Lung (tissue), 11 donors: ENCODE measurements at regions not wholly inside any gene's neighbourhood (a gene's known extent, or its start where the extent isn't known, plus 50 kb on each side); places are given as distances from the start of the nearest gene placed in this dataset.
A peak's percentile ranks its signal among the peaks of the same experiment; 100 is the strongest.

Source experiments
- ATAC-seq: fragments of 200-7000 bp; cut with Tn5 transposase; one replicate; pipeline ENCODE4 v1.9.1; 2020; ENCODE audit warnings: moderate number of reproducible peaks; ENCODE audit not compliant: insufficient read depth, low FRiP score
- DNase-seq, 3 donors: peaks; one replicate each; pipeline ENCODE4 v3.0.0-alpha.2; 2013 to 2017
- H3K27ac ChIP-seq, 2 donors: one replicate each; pipeline ENCODE4 v1.5.1; 2013; ENCODE audit warnings: mild to moderate bottlenecking in 2 of 2, moderate library complexity in 2 of 2, control low read depth in 1 of 2, inconsistent platforms in 1 of 2, low read depth in 1 of 2, low read length in 1 of 2
- H3K27me3 ChIP-seq, 3 donors: one replicate each; pipeline ENCODE4 v1.5.1; 2013; ENCODE audit warnings: low read length in 2 of 3; ENCODE audit not compliant: control insufficient read depth in 3 of 3, insufficient read depth in 3 of 3
- H3K36me3 ChIP-seq, 4 donors: one replicate each; pipeline ENCODE4 v1.5.1; 2013; ENCODE audit warnings: low read length in 4 of 4, mild to moderate bottlenecking in 1 of 4, moderate library complexity in 1 of 4; ENCODE audit not compliant: control insufficient read depth in 4 of 4, insufficient read depth in 4 of 4
- H3K4me1 ChIP-seq, 5 donors: one replicate each; pipeline ENCODE4 v1.5.1; 2013; ENCODE audit warnings: low read length in 5 of 5, mild to moderate bottlenecking in 2 of 5, moderate library complexity in 1 of 5; ENCODE audit not compliant: control insufficient read depth in 5 of 5, insufficient read depth in 5 of 5
- H3K4me3 ChIP-seq: one replicate; pipeline ENCODE4 v1.5.1; 2013; ENCODE audit warnings: mild to moderate bottlenecking, control low read depth, moderate library complexity
- H3K9ac ChIP-seq, 2 donors: one replicate each; pipeline ENCODE4 v1.5.1; 2013; ENCODE audit warnings: low read length in 2 of 2, control low read depth in 1 of 2; ENCODE audit not compliant: insufficient read depth in 1 of 2
- H3K9me3 ChIP-seq, 4 donors: one replicate each; pipeline ENCODE4 v1.5.1; 2013; ENCODE audit warnings: low read length in 3 of 4, mild to moderate bottlenecking in 1 of 4, moderate library complexity in 1 of 4; ENCODE audit not compliant: control insufficient read depth in 4 of 4, insufficient read depth in 3 of 4
- WGBS, 2 donors: extraction: QIAGEN DNeasy Blood & Tissue Kit; methylation state at CpG; one replicate each; pipeline ENCODE4 v1.1.7; 2013; 5-methylcytosine and 5-hydroxymethylcytosine counted together
- TF ChIP-seq, protein P1 (sequence below): IDR thresholded peaks from 2 replicates; pipeline ENCODE4 v1.5.1; 2012; ENCODE audit warnings: mild to moderate bottlenecking; ENCODE audit errors: control extremely low read depth, extremely low read depth
- donor health status: control.
- donor health status: control.
- donor health status: Bipolar disorder and iron deficiency.
- donor health status: healthy.
- donor health status: DM: yes; HTN: yes; CAD: no.

DNA sequence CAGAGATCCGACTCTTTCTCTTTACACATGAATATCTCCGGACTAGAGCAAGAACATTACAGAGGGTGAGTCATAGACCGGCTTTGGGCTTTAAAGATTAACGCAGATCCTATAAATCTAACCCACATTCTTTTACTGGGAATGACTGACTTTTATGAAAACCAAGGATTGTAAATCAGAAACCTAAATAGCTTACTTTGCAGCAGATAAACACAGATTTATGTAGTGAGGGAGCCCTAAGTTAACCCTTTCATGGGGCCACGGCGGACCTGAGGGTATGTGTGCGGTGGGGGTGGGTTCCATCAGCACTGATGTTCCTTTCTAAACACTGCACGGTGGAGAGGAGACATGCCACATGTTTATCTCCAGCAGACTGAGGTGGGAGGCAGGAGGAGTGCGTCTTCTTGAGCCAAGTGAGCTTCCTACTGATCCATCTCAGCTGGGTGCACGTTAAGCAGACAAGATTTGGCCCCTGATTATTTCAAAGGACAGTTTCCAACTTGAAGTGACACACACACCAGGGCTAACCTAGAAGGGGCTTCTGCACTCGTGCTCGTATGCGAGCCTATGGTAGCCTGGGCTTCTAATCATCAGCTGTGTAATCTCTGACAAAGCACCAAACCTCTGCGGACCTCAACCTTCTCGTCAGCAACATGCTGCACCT is 127.6 kb downstream of the WDR11 start:
- Histone ChIP-seq H3K4me1 (peaks cover 0 to 29% (median 11%) of the 10 kb centered on the region in 5 donors), H3K27me3 (peaks cover 0 to 9% (median 4%) of the 10 kb centered on the region in 3 donors), H3K4me3 (no peak overlapping the region)

DNA sequence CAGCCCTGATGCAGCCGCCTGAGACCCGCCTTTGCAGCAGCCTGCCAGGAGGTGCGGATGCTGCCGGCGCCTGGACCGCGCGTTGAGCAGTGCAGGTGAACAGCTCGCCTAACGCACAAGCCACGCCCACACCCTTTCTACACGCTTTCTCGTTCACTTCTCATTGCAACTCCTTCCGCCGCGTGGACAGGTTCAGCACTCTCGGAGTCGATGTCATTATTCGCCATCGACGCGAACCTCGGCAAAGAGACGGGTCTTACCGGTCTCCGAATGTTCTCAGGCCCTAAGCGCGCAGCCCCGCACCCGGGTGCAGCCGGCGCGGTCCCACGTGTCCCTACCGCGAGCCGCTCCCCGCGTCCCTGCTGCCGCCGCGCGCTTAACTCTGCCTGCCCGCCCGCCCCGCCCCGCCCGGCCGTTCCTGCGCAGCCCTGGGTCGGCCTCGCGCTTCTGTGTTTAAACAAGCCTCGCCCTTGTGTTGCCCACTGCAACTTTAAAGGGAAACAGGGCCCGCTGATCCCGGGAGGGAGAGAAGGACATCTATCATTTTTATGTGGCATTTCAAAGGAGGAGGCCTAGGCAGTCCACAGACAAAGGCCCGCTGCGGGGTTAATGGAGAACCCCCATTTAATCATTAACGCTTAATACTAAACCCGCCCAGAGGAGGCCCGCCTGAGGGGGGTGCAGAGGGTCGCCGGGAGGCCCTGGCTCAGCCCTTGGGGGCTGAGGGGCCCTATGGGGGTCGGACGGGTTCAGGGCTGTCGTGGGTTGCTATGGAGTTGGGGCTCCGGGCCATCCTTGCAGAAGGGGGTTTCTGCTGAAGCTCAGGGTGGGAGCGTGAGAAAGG is 128.5 kb downstream of the WDR11 start:
- peaks cover 0 to 9% (median 4%) of the 10 kb centered on the region in 3 donors for H3K27me3 ChIP-seq
- no peaks in the 10 kb centered on the region for H3K36me3 ChIP-seq
- H3K9me3 ChIP-seq, result peaks cover 0 to 6% (median 4%) of the 10 kb centered on the region in 4 donors
- TF ChIP-seq, protein P1, sequence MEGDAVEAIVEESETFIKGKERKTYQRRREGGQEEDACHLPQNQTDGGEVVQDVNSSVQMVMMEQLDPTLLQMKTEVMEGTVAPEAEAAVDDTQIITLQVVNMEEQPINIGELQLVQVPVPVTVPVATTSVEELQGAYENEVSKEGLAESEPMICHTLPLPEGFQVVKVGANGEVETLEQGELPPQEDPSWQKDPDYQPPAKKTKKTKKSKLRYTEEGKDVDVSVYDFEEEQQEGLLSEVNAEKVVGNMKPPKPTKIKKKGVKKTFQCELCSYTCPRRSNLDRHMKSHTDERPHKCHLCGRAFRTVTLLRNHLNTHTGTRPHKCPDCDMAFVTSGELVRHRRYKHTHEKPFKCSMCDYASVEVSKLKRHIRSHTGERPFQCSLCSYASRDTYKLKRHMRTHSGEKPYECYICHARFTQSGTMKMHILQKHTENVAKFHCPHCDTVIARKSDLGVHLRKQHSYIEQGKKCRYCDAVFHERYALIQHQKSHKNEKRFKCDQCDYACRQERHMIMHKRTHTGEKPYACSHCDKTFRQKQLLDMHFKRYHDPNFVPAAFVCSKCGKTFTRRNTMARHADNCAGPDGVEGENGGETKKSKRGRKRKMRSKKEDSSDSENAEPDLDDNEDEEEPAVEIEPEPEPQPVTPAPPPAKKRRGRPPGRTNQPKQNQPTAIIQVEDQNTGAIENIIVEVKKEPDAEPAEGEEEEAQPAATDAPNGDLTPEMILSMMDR, result no peak
- DNase-seq (peak; percentile 56 to 76 (median 75)), ATAC-seq (peak; percentile 71)
- peak overlapping the region in 1 of 2 donors; percentile 37 for H3K9ac ChIP-seq
- H3K4me3 ChIP-seq, result peak overlapping the region; percentile 17
- WGBS, 2 donors, result 2 to 3% methylated on average over 62 to 68 of the region's 68 CpGs
- H3K27ac ChIP-seq, result peak overlapping the region in 1 of 2 donors; percentile 84
- H3K4me1 ChIP-seq, result peaks cover 0 to 29% (median 11%) of the 10 kb centered on the region in 5 donors

More for the DNA sequence above, 127.6 kb downstream of the WDR11 start:
- ATAC-seq (no peak), DNase-seq (peak in 1 of 3 donors; percentile 47)
- H3K36me3 ChIP-seq, result no peaks in the 10 kb centered on the region
- no peak overlapping the region for H3K9ac ChIP-seq
- peaks cover 0 to 11% (median 6%) of the 10 kb centered on the region in 4 donors for H3K9me3 ChIP-seq
- TF ChIP-seq, protein P1, result no peak
- WGBS, 2 donors, result 18 to 29% methylated on average over 15 of the region's 15 CpGs
- H3K27ac ChIP-seq, result peak overlapping the region in 1 of 2 donors; percentile 84

DNA sequence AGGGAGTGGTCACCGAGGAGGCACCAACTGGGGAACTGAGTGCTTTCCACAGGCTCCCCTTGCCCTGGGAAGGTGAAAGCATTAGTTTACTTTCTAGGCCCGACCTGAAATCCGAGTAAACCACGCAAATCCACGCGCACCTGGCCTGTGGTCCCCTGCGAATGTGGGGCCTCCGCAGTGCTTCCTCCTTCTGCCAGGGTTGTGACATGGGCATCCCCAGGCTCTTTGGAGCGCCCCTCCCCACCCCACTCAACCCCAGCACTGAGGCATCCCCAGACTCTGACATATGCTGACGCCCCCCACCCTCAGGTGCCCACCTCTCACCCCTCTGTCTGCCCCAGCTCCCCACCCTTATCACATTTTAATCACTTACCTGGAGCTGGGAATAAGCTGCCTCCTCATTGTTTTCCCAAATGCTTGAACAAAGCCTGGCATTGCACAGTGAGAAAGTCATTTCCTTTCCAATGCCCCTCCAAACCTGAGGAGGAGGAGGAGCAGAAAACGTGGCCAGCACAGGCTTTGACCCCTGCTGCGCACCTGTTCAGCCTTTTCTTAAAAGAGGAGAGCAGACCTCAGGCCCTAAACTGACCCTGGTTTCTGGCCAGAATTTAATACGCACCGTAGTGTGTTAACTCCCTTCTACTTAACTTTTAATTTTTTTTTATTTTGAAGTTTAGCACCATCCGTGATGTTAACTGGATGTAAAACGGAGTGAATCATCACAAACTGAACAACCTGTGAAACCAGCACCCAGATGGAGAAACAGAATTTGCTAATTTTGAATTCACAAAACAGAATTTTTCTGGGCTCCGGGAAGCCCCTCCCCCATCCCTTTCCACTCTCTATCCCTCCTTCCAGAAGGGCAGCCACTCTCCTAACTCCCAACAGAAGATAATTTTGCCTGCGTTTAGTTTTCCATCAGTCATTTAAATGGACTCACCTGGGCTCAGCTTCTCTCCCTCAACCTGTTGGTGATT is 129.4 kb downstream of the WDR11 start:
- DNase-seq (peak in 2 of 3 donors; percentile 26 to 39), ATAC-seq (no peak)
- Histone ChIP-seq H3K27me3 (peaks cover 0 to 9% (median 4%) of the 10 kb centered on the region in 3 donors), H3K4me3 (no peak overlapping the region), H3K27ac (peak overlapping the region in 1 of 2 donors; percentile 84), H3K4me1 (peaks cover 0 to 29% (median 11%) of the 10 kb centered on the region in 5 donors), H3K36me3 (no peaks in the 10 kb centered on the region), H3K9me3 (peaks cover 0 to 5% (median 0%) of the 10 kb centered on the region in 4 donors), H3K9ac (peak overlapping the region in 1 of 2 donors; percentile 37)
- WGBS, 2 donors, result 39 to 44% methylated on average over 18 of the region's 18 CpGs
- TF ChIP-seq, protein P1, result no peak
